GM18520 (cell line): ENCODE measurements at regions not wholly inside any gene's neighbourhood (a gene's known extent, or its start where the extent isn't known, plus 50 kb on each side); places are given as distances from the start of the nearest gene placed in this dataset.
"Not testable (repeated sequence)": the region's sequence is repeated elsewhere in the genome, so short reads cannot be mapped to it uniquely, and the experiment has no call there.

ENCODE experiments used
- ATAC-seq: cut with Tn5 transposase; IDR thresholded peaks from one replicate; pipeline ENCODE4 v1.9.1; 2021; ENCODE audit not compliant: unreplicated experiment

GRCh38 chr5:118606940-118607339, 381.4 kb downstream of the DTWD2 start:
- ATAC-seq, result no peak

GRCh38 chr5:118605761-118606160, 382.6 kb downstream of the DTWD2 start:
- ATAC-seq, result no peak

- ATAC-seq, result no peak
These were observed 384.2 kb downstream of the DTWD2 start for GRCh38 chr5:118604106-118604505.

DNA sequence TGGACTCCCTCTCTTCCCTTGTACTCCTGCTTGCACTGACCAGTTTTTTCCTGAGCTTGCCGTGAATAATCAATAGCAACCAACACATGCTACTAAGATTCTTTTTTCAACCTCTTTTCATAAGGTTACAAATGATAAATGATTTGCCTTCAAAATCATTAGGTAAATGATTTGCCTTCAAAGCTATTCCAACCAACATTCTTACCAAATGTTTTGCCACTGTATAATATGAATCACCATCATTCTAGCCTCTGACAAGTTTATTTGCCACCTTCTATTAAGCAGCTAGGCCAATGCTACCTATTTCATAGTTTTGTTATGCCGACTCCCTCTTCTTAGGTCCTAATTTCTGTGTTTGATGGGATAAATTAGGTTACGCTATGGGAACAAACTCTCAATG, 385.1 kb downstream of the DTWD2 start:
- ATAC-seq, result no peak

GRCh38 chr5:118598311-118598710, 390.0 kb downstream of the DTWD2 start:
- no peak for ATAC-seq

DNA sequence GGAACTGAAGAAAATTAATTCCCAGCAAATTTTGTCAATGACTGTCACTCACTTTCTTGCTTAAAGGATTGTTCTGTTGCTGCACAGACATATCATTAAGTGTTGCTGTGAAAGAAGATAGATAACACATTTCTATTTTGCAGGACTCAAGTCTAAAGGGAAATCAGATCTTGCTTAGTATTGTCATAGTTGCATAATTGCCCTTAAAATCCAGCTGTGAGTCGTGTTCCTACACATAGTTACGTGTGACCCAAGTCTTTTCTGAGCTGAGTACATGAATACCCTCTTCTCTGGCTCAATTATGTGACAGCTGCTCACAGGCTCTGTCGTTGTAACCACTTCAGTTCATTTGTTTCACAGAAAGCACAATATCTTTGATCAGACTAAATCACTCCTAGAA, 390.8 kb downstream of the DTWD2 start:
- no peak for ATAC-seq

GRCh38 chr5:118596255-118596654, 392.1 kb downstream of the DTWD2 start:
- no peak for ATAC-seq

- no peak for ATAC-seq
These were observed 395.4 kb downstream of the DTWD2 start for GRCh38 chr5:118593003-118593328.

GRCh38 chr5:118592229-118593002, 395.9 kb downstream of the DTWD2 start:
- ATAC-seq, result no peak

DNA sequence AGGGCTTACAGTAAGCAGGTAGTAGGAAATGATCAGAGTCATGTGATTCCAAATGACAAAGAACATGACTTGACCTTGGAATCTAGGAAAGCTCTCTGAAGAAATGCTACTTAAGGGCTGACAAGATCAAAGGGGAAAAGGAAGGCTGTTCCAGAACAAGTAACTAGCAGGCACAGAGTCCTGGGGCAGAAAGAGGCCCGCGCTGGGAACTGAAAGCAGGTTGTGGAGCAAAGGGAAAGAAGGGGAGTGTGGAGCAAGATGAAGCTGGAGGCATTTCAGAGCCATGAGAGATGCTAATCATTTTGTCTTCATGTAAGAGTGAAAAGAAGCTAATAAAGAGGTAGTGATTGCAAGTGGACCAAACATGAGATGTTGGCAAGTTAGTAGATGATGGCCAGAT, 397.5 kb downstream of the DTWD2 start:
- ATAC-seq, result no peak

DNA sequence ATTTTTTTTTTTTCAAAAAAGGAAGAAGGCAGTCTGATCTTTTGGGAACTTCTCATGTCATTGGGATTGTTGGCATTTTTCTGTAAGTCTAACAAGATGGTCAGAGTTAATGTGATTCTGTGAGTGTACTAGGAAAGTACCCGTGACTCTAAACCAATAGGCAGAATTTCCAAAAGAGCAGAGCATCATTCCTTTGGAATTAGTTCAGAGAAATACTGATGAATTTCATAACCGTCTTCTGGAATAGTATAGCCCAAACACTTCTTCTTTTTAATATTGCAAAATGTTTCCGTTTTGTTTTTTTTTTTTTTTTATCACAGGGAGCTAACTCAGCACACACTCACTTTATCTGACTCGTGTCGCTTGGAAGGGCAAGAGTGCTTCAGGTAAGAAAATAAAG, 407.4 kb downstream of the DTWD2 start:
- ATAC-seq, result no peak

DNA sequence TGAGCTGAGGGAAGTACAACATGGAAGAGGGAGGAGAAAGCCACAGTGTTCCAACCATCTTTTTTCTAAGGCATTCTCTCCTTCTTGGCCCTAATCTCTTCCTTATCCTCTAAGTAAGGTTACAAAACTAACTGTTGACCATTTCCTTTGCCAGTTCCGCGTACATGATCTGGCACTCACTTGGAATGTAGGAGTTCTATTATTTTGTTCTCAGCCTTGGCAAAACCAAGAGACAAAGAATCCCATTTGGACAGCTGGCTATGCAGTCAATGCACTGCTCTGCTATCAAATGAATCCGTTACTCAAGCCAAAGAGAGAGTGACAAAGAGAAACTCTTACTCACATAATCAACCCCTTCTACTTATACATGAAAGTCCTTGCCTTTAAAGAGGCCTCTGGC, 410.3 kb downstream of the DTWD2 start:
- no peak for ATAC-seq

- no peak for ATAC-seq
These were observed 410.7 kb downstream of the DTWD2 start for GRCh38 chr5:118577621-118578020.

GRCh38 chr5:118570276-118570675, 418.1 kb downstream of the DTWD2 start:
- not testable (repeated sequence) for ATAC-seq

DNA sequence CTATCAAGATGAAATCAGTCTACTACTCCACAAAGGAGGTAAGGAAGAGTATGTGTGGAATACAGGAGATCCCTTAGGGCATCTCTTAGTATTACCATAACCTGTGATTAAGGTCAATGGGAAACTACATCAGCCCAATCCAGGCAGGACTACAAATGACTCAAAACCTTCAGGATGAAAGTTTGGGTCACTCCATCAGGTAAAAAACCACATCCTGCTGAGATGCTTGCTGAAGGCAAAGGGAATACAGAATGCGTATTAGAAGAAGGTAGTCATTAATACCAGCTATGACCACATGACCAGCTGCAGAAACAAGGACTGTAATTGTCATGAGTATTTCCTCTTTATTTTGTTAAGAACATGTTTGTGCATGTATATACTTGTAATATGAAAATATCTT, 418.8 kb downstream of the DTWD2 start:
- ATAC-seq, result not testable (repeated sequence)

DNA sequence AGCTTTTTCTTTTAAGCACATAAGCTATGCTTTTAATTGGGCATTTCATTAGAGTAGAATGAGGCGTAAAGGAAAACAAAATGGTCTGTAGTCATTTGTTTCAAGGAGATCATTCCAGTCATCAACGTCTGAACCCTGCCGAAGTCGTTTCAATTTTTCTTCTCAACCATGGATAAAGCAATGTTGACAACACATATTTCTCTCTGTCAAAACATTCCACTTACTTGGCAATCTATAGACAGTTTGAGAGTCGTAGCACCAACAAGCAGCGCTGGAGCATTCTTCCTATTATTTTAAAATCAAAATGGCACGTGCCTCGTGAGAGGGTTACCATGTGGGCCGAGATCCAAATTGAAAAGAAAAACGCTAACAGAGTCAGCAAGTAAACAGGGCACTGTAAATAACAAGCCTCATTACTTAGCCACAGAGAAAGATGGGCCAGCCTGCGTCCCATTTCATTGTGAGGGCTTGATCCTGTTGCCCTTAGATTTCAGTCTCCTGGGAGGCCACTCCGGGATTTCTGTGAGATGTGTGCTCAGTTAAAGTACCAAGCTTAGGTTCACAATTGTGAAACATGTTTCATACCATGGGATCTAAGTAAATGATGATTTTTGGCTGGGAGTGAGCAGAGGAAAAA, 422.9 kb downstream of the DTWD2 start:
- no peak for ATAC-seq

GRCh38 chr5:118561971-118562370, 426.4 kb downstream of the DTWD2 start:
- ATAC-seq, result no peak

DNA sequence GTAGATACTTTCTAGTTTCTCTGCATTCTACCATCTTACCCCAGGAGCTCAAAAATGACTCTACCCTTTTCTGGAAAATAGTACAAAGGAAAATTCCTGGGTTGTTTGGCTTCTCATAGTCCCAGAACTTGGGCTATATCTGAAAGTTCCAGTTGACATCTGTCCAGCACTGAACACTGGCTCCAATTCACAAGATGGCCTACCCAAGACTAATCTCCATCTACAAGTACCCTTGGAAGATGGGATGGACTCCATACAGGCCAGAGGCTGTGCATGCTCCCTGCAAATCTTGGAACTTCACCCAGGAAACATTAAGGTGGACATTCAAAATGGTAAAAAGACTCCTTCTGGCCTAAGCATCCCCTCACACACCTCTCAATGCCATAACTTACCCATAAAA, 427.1 kb downstream of the DTWD2 start:
- ATAC-seq, result no peak

GRCh38 chr5:118558871-118559270, 429.5 kb downstream of the DTWD2 start:
- ATAC-seq, result no peak

- no peak for ATAC-seq
These were observed 431.1 kb downstream of the DTWD2 start for GRCh38 chr5:118557251-118557661.

DNA sequence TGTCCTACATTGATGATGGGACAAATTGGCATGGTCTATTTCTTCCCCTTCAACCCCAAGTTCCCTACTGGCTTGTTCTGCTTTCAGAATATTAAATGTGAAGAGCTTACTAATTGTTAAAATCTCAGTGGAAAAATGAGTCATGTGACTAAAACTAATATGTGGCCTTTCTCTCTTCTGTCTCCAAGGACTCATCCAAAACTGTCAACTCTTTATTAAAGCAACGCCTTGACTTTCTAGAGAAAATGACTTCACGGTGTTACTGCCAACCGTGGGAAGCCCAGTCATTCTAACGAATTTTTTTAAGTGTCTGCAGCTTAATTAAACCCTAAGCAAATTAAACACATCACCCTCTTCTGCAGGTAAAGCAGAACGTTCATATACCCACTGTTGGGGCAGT, 431.6 kb downstream of the DTWD2 start:
- no peak for ATAC-seq

GRCh38 chr5:118555727-118556126, 432.6 kb downstream of the DTWD2 start:
- no peak for ATAC-seq

- ATAC-seq, result no peak
These were observed 433.4 kb downstream of the DTWD2 start for GRCh38 chr5:118554981-118555380.
